Keratinocyte (primary cell): ENCODE measurements at regions not wholly inside any gene's neighbourhood (a gene's known extent, or its start where the extent isn't known, plus 50 kb on each side); places are given as distances from the start of the nearest gene placed in this dataset.

Experiments
- EZH2 ChIP-seq: IDR thresholded peaks from one replicate; pipeline ENCODE4 v1.6.1; 2012; ENCODE audit warnings: inconsistent platforms, mild to moderate bottlenecking, low read length, moderate library complexity
- TF ChIP-seq, protein P1 (sequence below), 3 experiments: IDR thresholded peaks in 1 of 3; conservative IDR thresholded peaks in 1 of 3; optimal IDR thresholded peaks in 1 of 3; 2 replicates in 2 of 3; 3 replicates in 1 of 3; pipeline versions ENCODE3 to v1.5.1; 2011; ENCODE audit warnings: low read length in 3 of 3, mild to moderate bottlenecking in 3 of 3, moderate library complexity in 2 of 3, control low read depth in 1 of 3, inconsistent platforms in 1 of 3; ENCODE audit not compliant: insufficient read depth in 2 of 3; ENCODE audit errors: extremely low read depth in 1 of 3

DNA sequence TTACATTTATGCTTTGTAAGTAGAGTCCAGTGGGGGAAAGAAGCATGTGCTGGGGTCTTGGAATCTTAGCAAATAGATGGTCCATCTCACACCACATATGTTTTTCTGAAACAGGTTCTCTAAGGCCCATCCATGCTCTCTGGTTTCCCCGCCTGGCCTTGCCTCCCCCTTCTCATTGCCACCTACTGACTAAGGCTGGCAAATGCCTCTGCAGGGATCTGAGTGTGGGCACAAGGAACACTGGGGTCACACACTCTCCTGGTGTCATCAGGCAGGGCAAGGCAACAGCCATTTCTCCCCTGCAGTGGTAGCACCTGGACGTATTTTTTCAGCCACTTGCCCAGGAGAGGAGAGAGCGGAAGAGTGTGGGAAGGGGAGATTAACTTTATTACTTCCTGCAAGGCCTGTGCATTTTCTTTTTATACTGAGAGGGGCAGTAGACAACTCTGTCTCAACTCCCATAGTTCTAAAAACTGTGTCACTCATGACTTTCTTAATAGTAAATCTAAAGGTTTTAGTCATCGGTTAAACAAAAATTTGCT, 804.2 kb upstream of the NECTIN3 start:
- TF ChIP-seq EZH2 = no peak
- TF ChIP-seq, protein P1, sequence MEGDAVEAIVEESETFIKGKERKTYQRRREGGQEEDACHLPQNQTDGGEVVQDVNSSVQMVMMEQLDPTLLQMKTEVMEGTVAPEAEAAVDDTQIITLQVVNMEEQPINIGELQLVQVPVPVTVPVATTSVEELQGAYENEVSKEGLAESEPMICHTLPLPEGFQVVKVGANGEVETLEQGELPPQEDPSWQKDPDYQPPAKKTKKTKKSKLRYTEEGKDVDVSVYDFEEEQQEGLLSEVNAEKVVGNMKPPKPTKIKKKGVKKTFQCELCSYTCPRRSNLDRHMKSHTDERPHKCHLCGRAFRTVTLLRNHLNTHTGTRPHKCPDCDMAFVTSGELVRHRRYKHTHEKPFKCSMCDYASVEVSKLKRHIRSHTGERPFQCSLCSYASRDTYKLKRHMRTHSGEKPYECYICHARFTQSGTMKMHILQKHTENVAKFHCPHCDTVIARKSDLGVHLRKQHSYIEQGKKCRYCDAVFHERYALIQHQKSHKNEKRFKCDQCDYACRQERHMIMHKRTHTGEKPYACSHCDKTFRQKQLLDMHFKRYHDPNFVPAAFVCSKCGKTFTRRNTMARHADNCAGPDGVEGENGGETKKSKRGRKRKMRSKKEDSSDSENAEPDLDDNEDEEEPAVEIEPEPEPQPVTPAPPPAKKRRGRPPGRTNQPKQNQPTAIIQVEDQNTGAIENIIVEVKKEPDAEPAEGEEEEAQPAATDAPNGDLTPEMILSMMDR (optimal IDR thresholded peaks at IDR 0.05 in 1 of 3, IDR thresholded peaks at IDR 0.05 in 1 of 3, conservative IDR thresholded peaks at IDR 0.05 in 1 of 3; ENCODE audit: extremely low read depth in 1 of 3, insufficient read depth in 2 of 3, low read length in 3 of 3) = no peak
